GM23338 (cell line): ENCODE measurements at regions not wholly inside any gene's neighbourhood (a gene's known extent, or its start where the extent isn't known, plus 50 kb on each side); places are given as distances from the start of the nearest gene placed in this dataset.

Source experiments
- ATAC-seq: fragments of 200-7000 bp; cut with Tn5 transposase; 3 replicates; pipeline ENCODE4 v1.9.1; 2020
- DNase-seq: peaks from one replicate; pipeline ENCODE4 v3.0.0-alpha.2; 2015; ENCODE audit warnings: low spot score
- H2AFZ ChIP-seq: fragments of 200-600 bp; sonication (generic); 2 replicates; pipeline ENCODE4 v1.8.0; 2016; ENCODE audit warnings: antibody characterized with exemption, mild to moderate bottlenecking, moderate library complexity
- H3F3A ChIP-seq: fragments of 200-600 bp; sonication (generic); replicated peaks from 2 replicates; pipeline ENCODE4 v1.8.0; 2017; ENCODE audit warnings: antibody characterized with exemption, mixed run types, low read depth
- H3K27ac ChIP-seq: fragments of 200-600 bp; sonication (generic); 2 replicates; pipeline ENCODE4 v1.6.1; 2016; ENCODE audit warnings: low read depth
- H3K27me3 ChIP-seq: fragments of 200-600 bp; sonication (generic); 2 replicates; pipeline ENCODE4 v1.8.0; 2016; ENCODE audit warnings: mild to moderate bottlenecking, mixed run types, moderate library complexity; ENCODE audit not compliant: insufficient read depth
- H3K36me3 ChIP-seq: fragments of 200-600 bp; sonication (generic); 2 replicates; pipeline ENCODE4 v1.8.0; 2016; ENCODE audit warnings: mild to moderate bottlenecking; ENCODE audit not compliant: insufficient read depth
- H3K4me1 ChIP-seq: fragments of 200-600 bp; sonication (generic); 2 replicates; pipeline ENCODE4 v1.8.0; 2016; ENCODE audit warnings: mild to moderate bottlenecking, moderate library complexity; ENCODE audit not compliant: insufficient read depth
- H3K4me2 ChIP-seq: fragments of 200-600 bp; sonication (generic); 2 replicates; pipeline ENCODE4 v1.7.1; 2017; ENCODE audit warnings: mixed run types
- H3K4me3 ChIP-seq: fragments of 200-600 bp; sonication (generic); 2 replicates; pipeline ENCODE4 v1.6.1; 2016; ENCODE audit warnings: mixed run types
- H3K79me2 ChIP-seq: fragments of 200-600 bp; sonication (generic); replicated peaks from 2 replicates; pipeline ENCODE4 v1.8.0; 2017; ENCODE audit warnings: mild to moderate bottlenecking; ENCODE audit not compliant: insufficient read depth
- H3K9me2 ChIP-seq: fragments of 200-600 bp; sonication (generic); 2 replicates; pipeline ENCODE4 v1.8.0; 2017; ENCODE audit not compliant: insufficient read depth
- H4K20me1 ChIP-seq: fragments of 200-600 bp; sonication (generic); replicated peaks from 2 replicates; pipeline ENCODE4 v1.8.0; 2017; ENCODE audit warnings: mild to moderate bottlenecking; ENCODE audit not compliant: insufficient read depth
- H3K27ac Mint-ChIP-seq: 2 replicates; pipeline ENCODE4 v1.8.0; 2020; ENCODE audit warnings: inconsistent platforms, mild to moderate bottlenecking, moderate library complexity, mixed read lengths
- H3K27me3 Mint-ChIP-seq: 3 replicates; pipeline ENCODE4 v1.8.0; 2022; ENCODE audit warnings: low read depth, mild to moderate bottlenecking, moderate library complexity, mixed read lengths, inconsistent platforms; ENCODE audit not compliant: insufficient read depth, poor library complexity
- H3K36me3 Mint-ChIP-seq: 3 replicates; pipeline ENCODE4 v1.8.0; 2021; ENCODE audit warnings: low read depth, mild to moderate bottlenecking, inconsistent platforms, moderate library complexity, mixed read lengths
- H3K4me1 Mint-ChIP-seq: 3 replicates; pipeline ENCODE4 v1.8.0; 2020; ENCODE audit warnings: mild to moderate bottlenecking, inconsistent platforms, mixed read lengths
- H3K4me3 Mint-ChIP-seq: 3 replicates; pipeline ENCODE4 v1.8.0; 2021; ENCODE audit warnings: moderate library complexity, mild to moderate bottlenecking, inconsistent platforms, mixed read lengths
- H3K9me3 Mint-ChIP-seq: 3 replicates; pipeline ENCODE4 v1.8.0; 2020; ENCODE audit warnings: moderate library complexity, mild to moderate bottlenecking, inconsistent platforms, mixed read lengths
- CREB1 ChIP-seq: fragments of 250-450 bp; sonication (Bioruptor Pico); IDR thresholded peaks from 2 replicates; pipeline ENCODE4 v1.5.0; 2020; ENCODE audit warnings: low read depth, mild to moderate bottlenecking, moderate library complexity
- EZH2 ChIP-seq: fragments of 200-600 bp; sonication (generic); IDR thresholded peaks from one replicate; pipeline ENCODE4 v1.8.0; 2017; ENCODE audit warnings: antibody characterized with exemption, mild to moderate bottlenecking, low read depth; ENCODE audit not compliant: unreplicated experiment
- JUNB ChIP-seq: IDR thresholded peaks from one replicate; pipeline ENCODE4 v1.6.1; 2016; ENCODE audit warnings: antibody characterized with exemption; ENCODE audit not compliant: unreplicated experiment
- ZNF331 ChIP-seq: fragments of 250-450 bp; sonication (Bioruptor Pico); IDR thresholded peaks from 2 replicates; pipeline ENCODE4 v1.5.0; 2020; ENCODE audit warnings: low read depth, mild to moderate bottlenecking, moderate library complexity
- ZNF462 ChIP-seq: fragments of 250-450 bp; sonication (Bioruptor Pico); IDR thresholded peaks from 2 replicates; pipeline ENCODE4 v1.5.0; 2020; ENCODE audit warnings: mild to moderate bottlenecking, moderate library complexity
- TF ChIP-seq, protein P1 (sequence below): IDR thresholded peaks from 2 replicates; pipeline ENCODE4 v1.6.1; 2016; ENCODE audit warnings: antibody characterized with exemption
- TF ChIP-seq, protein P2 (sequence below), 2 experiments: fragments of 200-600 bp in 1 of 2; sonication (generic) in 1 of 2; conservative IDR thresholded peaks; 2 replicates each; pipeline versions ENCODE4 v1.5.1 to v1.6.1; 2016 to 2017; ENCODE audit warnings: antibody characterized with exemption in 2 of 2, low read depth in 2 of 2, mild to moderate bottlenecking in 2 of 2, moderate library complexity in 1 of 2

GRCh38 chr18:23365602-23366001, 87.5 kb upstream of the RIOK3 start (continued):
- TF ChIP-seq ZNF462 (CRISPR knock-in tag) (no peak), ZNF331 (CRISPR knock-in tag) (no peak)
- TF ChIP-seq, protein P1, sequence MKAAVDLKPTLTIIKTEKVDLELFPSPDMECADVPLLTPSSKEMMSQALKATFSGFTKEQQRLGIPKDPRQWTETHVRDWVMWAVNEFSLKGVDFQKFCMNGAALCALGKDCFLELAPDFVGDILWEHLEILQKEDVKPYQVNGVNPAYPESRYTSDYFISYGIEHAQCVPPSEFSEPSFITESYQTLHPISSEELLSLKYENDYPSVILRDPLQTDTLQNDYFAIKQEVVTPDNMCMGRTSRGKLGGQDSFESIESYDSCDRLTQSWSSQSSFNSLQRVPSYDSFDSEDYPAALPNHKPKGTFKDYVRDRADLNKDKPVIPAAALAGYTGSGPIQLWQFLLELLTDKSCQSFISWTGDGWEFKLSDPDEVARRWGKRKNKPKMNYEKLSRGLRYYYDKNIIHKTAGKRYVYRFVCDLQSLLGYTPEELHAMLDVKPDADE: no peak

DNA sequence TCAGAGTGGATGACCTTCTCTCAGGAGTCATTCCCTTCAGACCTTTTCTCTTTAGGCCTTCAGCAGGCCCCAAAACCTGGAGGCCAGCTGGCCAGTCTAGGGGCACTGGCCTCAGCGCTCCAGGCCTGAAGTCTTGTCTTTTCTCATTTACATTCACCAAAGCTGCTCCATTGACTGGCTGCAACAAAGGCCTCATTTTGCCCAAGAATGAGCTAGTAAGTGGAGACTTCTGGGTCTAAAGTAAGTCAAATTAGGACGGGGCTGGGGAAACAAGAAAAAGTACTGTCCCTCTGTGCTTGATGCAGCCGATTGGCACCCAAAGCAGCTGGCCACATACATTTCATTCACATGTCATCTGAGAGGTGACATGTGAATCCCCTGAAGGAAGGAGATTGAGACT, 83.8 kb upstream of the RIOK3 start:
- DNase-seq: no peak
- ATAC-seq: peak; percentile 46
- no peaks in the 10 kb centered on the region for H3K27me3 ChIP-seq
- Mint-ChIP-seq H3K27me3 (peaks cover 4% of the 10 kb centered on the region), H3K4me1 (peaks cover 7% of the 10 kb centered on the region; the same call in 2 of the 3 replicates), H3K27ac (no peak overlapping the region), H3K36me3 (peaks cover 3% of the 10 kb centered on the region; the same call in 1 of the 3 replicates), H3K9me3 (no peaks in the 10 kb centered on the region), H3K4me3 (no peak overlapping the region)
- no peak overlapping the region for H2AFZ ChIP-seq
- no peaks in the 10 kb centered on the region for H3K79me2 ChIP-seq
- peak overlapping the region; percentile 53; the same call in 1 of the 2 replicates for H3K27ac ChIP-seq
- no peaks in the 10 kb centered on the region for H3F3A ChIP-seq
- no peaks in the 10 kb centered on the region for H3K4me1 ChIP-seq
- no peaks in the 10 kb centered on the region for H3K36me3 ChIP-seq
- no peak overlapping the region for H3K4me2 ChIP-seq
- no peaks in the 10 kb centered on the region for H4K20me1 ChIP-seq
- no peak overlapping the region for H3K4me3 ChIP-seq
- no peaks in the 10 kb centered on the region for H3K9me2 ChIP-seq
- TF ChIP-seq, protein P2, sequence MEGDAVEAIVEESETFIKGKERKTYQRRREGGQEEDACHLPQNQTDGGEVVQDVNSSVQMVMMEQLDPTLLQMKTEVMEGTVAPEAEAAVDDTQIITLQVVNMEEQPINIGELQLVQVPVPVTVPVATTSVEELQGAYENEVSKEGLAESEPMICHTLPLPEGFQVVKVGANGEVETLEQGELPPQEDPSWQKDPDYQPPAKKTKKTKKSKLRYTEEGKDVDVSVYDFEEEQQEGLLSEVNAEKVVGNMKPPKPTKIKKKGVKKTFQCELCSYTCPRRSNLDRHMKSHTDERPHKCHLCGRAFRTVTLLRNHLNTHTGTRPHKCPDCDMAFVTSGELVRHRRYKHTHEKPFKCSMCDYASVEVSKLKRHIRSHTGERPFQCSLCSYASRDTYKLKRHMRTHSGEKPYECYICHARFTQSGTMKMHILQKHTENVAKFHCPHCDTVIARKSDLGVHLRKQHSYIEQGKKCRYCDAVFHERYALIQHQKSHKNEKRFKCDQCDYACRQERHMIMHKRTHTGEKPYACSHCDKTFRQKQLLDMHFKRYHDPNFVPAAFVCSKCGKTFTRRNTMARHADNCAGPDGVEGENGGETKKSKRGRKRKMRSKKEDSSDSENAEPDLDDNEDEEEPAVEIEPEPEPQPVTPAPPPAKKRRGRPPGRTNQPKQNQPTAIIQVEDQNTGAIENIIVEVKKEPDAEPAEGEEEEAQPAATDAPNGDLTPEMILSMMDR (conservative IDR thresholded peaks at IDR 0.05; ENCODE audit: low read depth in 2 of 2): no peak
- TF ChIP-seq ZNF331 (CRISPR knock-in tag) (no peak), CREB1 (CRISPR knock-in tag) (no peak), JUNB (no peak), EZH2 (no peak)
